ENCODE measurements at regions not wholly inside any gene's neighbourhood (a gene's known extent, or its start where the extent isn't known, plus 50 kb on each side); places are given as distances from the start of the nearest gene placed in this dataset.
"Not testable (repeated sequence)": the region's sequence is repeated elsewhere in the genome, so short reads cannot be mapped to it uniquely, and the experiment has no call there.

GRCh38 chr4:157700898-157701694 is 471.7 kb downstream of the GASK1B start:
- TF ChIP-seq POLR2A (IDR thresholded peaks at IDR 0.05) (no peak), CTCF (IDR thresholded peaks at IDR 0.05) (no peak)
- H3K9me3 ChIP-seq = no peaks in the 10 kb centered on the region
- no peaks in the 10 kb centered on the region for H3K4me1 ChIP-seq
- WGBS, 2 donors = 53 to 59% methylated on average over 2 to 3 of the region's 3 CpGs
- H3K27me3 ChIP-seq = no peaks in the 10 kb centered on the region
- intact Hi-C loops (cut with DNase I) = no loop called here
- H3K36me3 ChIP-seq = no peaks in the 10 kb centered on the region
- no peak overlapping the region for H3K4me3 ChIP-seq
- DNase-seq = no peak
- no peak overlapping the region for H3K27ac ChIP-seq

- no peaks in the 10 kb centered on the region for H3K9me3 ChIP-seq
- no peaks in the 10 kb centered on the region for H3K36me3 ChIP-seq
- H3K27ac ChIP-seq = no peak overlapping the region
- no peaks in the 10 kb centered on the region for H3K27me3 ChIP-seq
- no peaks in the 10 kb centered on the region for H3K4me1 ChIP-seq
- intact Hi-C loops (cut with DNase I) = no loop called here
- no peak overlapping the region for H3K4me3 ChIP-seq
- TF ChIP-seq CTCF (IDR thresholded peaks at IDR 0.05) (no peak), POLR2A (IDR thresholded peaks at IDR 0.05) (no peak)
- no peak for DNase-seq
- 59 to 69% methylated on average over 1 of the region's 1 CpG for whole genome bisulfite sequencing, 2 donors
Measured at GRCh38 chr4:157689476-157689875, 468.9 kb downstream of the GRIA2 start.

- no peak for TF ChIP-seq POLR2A (IDR thresholded peaks at IDR 0.05)
- TF ChIP-seq CTCF (IDR thresholded peaks at IDR 0.05) = no peak
- Histone ChIP-seq H3K4me3 (no peak overlapping the region), H3K9me3 (no peaks in the 10 kb centered on the region), H3K27me3 (no peaks in the 10 kb centered on the region), H3K27ac (no peak overlapping the region), H3K4me1 (no peaks in the 10 kb centered on the region), H3K36me3 (no peaks in the 10 kb centered on the region)
- intact Hi-C loops (cut with DNase I) = no loop called here
- 60 to 73% methylated on average over 1 of the region's 1 CpG for WGBS, 2 donors
- DNase-seq = no peak
Measured at GRCh38 chr4:157687971-157688370, 467.4 kb downstream of the GRIA2 start.

GRCh38 chr4:157679326-157679725 is 458.8 kb downstream of the GRIA2 start:
- H3K4me3 ChIP-seq; H3K4me1 ChIP-seq; H3K36me3 ChIP-seq; DNase-seq; H3K27ac ChIP-seq; H3K9me3 ChIP-seq; intact Hi-C loops (cut with DNase I); H3K27me3 ChIP-seq: not testable (repeated sequence)

GRCh38 chr4:157678478-157678877 is 457.9 kb downstream of the GRIA2 start:
- TF ChIP-seq CTCF (IDR thresholded peaks at IDR 0.05) (no peak), POLR2A (IDR thresholded peaks at IDR 0.05) (no peak)
- DNase-seq = no peak
- H3K27me3 ChIP-seq = no peaks in the 10 kb centered on the region
- H3K36me3 ChIP-seq = no peaks in the 10 kb centered on the region
- intact Hi-C loops (cut with DNase I) = no loop called here
- H3K27ac ChIP-seq = no peak overlapping the region
- 60 to 67% methylated on average over 2 to 3 of the region's 3 CpGs for WGBS, 2 donors
- H3K9me3 ChIP-seq = peaks cover 0 to 5% (median 0%) of the 10 kb centered on the region in 3 donors
- H3K4me3 ChIP-seq = no peak overlapping the region
- no peaks in the 10 kb centered on the region for H3K4me1 ChIP-seq

GRCh38 chr4:157674699-157675098 is 454.2 kb downstream of the GRIA2 start:
- intact Hi-C loops (cut with DNase I) = no loop called here
- Histone ChIP-seq H3K4me1 (no peaks in the 10 kb centered on the region), H3K4me3 (no peak overlapping the region), H3K27me3 (no peaks in the 10 kb centered on the region), H3K9me3 (peaks cover 0 to 5% (median 0%) of the 10 kb centered on the region in 3 donors), H3K36me3 (no peaks in the 10 kb centered on the region), H3K27ac (no peak overlapping the region)
- 54 to 61% methylated on average over 6 of the region's 6 CpGs for WGBS, 2 donors
- DNase-seq = no peak
- no peak for TF ChIP-seq CTCF (IDR thresholded peaks at IDR 0.05)
- no peak for TF ChIP-seq POLR2A (IDR thresholded peaks at IDR 0.05)

Data from esophagus squamous epithelium (tissue), 5 donors.